C4-2B (cell line): ENCODE measurements at regions not wholly inside any gene's neighbourhood (a gene's known extent, or its start where the extent isn't known, plus 50 kb on each side); places are given as distances from the start of the nearest gene placed in this dataset.

Experiments
- H3K27ac ChIP-seq: fragments of 450-650 bp; 2 replicates; pipeline ENCODE4 v1.5.1; 2017
- ZFX ChIP-seq: fragments of 450-650 bp; IDR thresholded peaks from 2 replicates; pipeline ENCODE4 v1.6.1; 2017
- TF ChIP-seq, protein P1 (sequence below): fragments of 450-650 bp; conservative IDR thresholded peaks from 2 replicates; pipeline ENCODE4 v1.5.1; 2017; ENCODE audit warnings: mild to moderate bottlenecking

DNA sequence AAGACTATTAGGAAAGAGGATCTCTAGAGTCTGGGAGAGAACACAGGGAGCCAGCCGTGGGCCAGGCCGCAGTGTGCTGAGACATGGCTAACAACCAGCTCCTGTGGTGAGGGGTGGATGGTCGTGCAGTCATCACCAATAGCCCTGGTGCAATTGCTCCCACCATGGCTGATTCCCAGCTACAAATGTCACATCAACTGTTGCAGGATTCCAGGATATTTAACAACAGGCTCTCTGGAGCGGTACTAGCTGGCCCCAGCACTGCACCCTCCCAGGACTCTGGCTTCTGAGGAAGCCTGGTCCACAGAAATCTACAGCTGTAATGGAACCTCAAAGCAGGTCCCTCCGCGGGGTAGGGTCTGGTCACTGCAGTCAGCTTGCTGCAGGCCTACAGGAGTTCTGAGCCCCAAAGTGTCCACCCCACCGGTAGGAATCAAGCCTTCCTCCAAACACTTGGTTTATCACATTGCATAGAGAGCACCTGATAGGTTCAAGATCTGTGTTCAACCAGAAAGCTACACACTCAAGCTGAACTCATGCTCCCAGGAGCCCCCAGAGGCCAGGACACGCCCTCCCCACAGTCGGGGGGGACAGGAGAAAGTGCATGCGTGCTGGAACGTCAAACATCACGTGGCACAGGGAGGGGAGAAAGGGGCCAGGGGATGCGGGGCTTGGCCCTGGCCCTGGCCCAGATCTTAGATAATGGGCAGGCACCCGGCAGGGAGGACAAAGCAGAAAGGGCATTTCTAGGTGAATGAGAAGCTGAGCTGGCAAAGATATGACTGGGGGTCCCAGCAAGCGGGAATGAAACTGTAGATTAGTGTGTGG, 609.0 kb downstream of the TBC1D22A start:
- TF ChIP-seq ZFX: no peak
- TF ChIP-seq, protein P1, sequence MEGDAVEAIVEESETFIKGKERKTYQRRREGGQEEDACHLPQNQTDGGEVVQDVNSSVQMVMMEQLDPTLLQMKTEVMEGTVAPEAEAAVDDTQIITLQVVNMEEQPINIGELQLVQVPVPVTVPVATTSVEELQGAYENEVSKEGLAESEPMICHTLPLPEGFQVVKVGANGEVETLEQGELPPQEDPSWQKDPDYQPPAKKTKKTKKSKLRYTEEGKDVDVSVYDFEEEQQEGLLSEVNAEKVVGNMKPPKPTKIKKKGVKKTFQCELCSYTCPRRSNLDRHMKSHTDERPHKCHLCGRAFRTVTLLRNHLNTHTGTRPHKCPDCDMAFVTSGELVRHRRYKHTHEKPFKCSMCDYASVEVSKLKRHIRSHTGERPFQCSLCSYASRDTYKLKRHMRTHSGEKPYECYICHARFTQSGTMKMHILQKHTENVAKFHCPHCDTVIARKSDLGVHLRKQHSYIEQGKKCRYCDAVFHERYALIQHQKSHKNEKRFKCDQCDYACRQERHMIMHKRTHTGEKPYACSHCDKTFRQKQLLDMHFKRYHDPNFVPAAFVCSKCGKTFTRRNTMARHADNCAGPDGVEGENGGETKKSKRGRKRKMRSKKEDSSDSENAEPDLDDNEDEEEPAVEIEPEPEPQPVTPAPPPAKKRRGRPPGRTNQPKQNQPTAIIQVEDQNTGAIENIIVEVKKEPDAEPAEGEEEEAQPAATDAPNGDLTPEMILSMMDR: no peak
- H3K27ac ChIP-seq: no peak overlapping the region

GRCh38 chr22:47370448-47371262, 608.2 kb downstream of the TBC1D22A start:
- no peak for TF ChIP-seq ZFX
- TF ChIP-seq, protein P1: no peak
- no peak overlapping the region for H3K27ac ChIP-seq

DNA sequence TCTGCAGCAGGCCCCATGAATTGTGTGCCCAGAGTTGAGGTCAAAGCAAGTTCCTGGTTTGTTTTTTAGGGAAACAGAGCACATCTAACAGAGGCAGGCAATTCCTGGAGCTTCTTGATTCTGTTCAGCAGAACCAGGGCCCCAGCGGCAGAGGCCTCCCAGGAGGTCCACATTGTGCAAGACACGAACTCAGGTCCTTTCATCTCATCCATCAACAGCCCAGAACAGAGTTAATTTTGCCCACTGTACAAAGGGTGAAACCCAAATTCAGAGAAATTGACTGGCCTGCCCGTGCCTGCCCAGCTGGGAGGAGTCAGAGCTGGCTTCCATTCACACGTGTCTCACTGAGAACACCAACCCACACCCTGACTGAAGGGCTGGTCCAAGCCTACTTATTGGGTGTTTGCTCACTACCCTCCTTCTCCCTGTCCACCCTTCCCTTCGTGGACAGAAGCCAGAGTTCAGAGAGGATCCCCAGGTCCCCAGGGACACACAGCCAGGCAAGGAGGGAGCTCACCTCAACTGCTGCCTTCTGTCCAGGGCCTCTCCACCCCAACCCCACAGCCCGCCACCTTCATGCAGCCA, 607.1 kb downstream of the TBC1D22A start:
- no peak overlapping the region for H3K27ac ChIP-seq
- TF ChIP-seq, protein P1: no peak
- no peak for TF ChIP-seq ZFX

DNA sequence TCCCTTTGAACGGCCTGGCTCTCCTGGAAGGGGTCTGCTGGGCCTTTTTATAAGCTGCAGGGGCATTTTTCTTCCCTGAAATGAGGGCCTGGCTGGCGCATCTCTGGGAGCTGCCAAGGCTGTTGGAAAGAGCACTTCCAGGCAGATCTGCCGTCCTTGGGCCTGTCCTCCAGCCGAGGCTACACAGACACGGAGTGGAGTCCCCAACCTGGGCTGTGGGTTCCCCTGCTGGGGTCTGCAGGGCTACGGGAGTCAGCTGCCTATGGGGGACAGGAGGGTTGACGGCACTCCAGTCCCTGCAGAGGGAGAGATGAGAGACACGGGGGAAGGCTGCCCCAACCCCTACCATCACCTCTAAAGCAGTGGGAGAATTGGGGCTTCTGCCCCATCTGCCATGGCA, 606.6 kb downstream of the TBC1D22A start:
- H3K27ac ChIP-seq: no peak overlapping the region
- TF ChIP-seq, protein P1: no peak

- no peak overlapping the region for H3K27ac ChIP-seq
- TF ChIP-seq, protein P1: no peak
Measured at GRCh38 chr22:47367993-47368945, 605.8 kb downstream of the TBC1D22A start.

DNA sequence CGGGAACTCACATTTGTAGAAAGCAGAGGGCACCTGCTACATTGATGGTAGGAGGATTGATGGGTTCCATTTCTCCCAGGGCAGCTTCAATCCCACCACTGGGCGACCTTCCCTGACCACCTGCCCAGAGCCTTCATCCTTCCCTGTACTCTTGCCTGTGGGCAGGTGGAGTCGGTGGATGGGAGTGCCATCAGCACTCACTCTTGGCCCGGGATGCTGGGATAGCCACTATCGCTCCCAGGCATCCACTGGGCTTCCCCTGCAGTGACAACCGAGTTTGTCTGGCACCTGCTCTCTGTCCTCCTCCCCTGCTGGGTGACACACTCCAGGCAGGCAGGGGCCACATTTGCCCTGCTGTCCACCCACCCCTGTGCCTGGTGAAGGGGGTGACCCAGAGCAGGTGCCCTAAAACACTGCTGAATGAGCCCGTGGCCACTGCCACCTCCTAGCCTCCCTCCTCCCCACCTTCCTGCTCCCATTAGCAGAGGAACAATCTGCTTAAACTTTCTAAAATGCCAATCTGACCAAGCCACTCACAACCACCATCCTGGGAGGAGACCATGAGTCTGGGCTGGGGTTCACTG, 604.7 kb downstream of the TBC1D22A start:
- H3K27ac ChIP-seq: no peak overlapping the region
- TF ChIP-seq, protein P1: no peak
- TF ChIP-seq ZFX: no peak
